ENCODE measurements at regions not wholly inside any gene's neighbourhood (a gene's known extent, or its start where the extent isn't known, plus 50 kb on each side); places are given as distances from the start of the nearest gene placed in this dataset.

- TF ChIP-seq CTCF (IDR thresholded peaks at IDR 0.05; ENCODE audit: poor library complexity), result no peak
- no peak for TF ChIP-seq EZH2 (IDR thresholded peaks at IDR 0.05; ENCODE audit: borderline replicate concordance)
- TF ChIP-seq EZH2phosphoT487 (IDR thresholded peaks at IDR 0.05; ENCODE audit: low read depth, severe bottlenecking, unreplicated experiment), result no peak
These were observed 105.2 kb upstream of the DLX2 start for GRCh38 chr2:172207911-172208310.
